ENCODE measurements at regions not wholly inside any gene's neighbourhood (a gene's known extent, or its start where the extent isn't known, plus 50 kb on each side); places are given as distances from the start of the nearest gene placed in this dataset.
"Not testable (repeated sequence)": the region's sequence is repeated elsewhere in the genome, so short reads cannot be mapped to it uniquely, and the experiment has no call there.

DNA sequence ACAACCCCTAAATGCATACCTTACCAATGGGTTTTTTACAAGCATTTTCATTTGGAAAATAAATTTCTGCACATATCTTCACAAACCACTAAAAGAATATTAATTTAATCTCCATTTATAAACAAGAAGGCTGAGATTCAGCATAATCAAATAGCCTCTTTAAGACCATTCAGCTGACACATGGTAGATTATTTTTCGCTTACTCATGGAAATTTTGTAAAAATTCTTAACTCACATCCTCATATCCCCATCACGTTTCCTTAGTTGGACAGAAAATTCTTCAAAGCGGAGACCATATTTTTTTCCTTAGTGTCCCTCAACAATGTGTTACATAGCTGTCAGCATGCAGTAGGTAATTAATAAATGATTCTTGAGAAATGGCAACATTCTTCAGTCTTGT is 439.6 kb upstream of the PTCHD4 start:
- no peaks in the 10 kb centered on the region for H3K9me3 Mint-ChIP-seq
- H3K4me1 Mint-ChIP-seq: no peaks in the 10 kb centered on the region
- TF ChIP-seq, protein P1, sequence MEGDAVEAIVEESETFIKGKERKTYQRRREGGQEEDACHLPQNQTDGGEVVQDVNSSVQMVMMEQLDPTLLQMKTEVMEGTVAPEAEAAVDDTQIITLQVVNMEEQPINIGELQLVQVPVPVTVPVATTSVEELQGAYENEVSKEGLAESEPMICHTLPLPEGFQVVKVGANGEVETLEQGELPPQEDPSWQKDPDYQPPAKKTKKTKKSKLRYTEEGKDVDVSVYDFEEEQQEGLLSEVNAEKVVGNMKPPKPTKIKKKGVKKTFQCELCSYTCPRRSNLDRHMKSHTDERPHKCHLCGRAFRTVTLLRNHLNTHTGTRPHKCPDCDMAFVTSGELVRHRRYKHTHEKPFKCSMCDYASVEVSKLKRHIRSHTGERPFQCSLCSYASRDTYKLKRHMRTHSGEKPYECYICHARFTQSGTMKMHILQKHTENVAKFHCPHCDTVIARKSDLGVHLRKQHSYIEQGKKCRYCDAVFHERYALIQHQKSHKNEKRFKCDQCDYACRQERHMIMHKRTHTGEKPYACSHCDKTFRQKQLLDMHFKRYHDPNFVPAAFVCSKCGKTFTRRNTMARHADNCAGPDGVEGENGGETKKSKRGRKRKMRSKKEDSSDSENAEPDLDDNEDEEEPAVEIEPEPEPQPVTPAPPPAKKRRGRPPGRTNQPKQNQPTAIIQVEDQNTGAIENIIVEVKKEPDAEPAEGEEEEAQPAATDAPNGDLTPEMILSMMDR (IDR thresholded peaks at IDR 0.05): no peak

GRCh38 chr6:48542191-48542590 is 431.2 kb upstream of the PTCHD4 start:
- H3K36me3 Mint-ChIP-seq (ENCODE audit: low read depth): no peaks in the 10 kb centered on the region
- H3K4me3 Mint-ChIP-seq: no peak overlapping the region
- TF ChIP-seq, protein P1 (IDR thresholded peaks at IDR 0.05): no peak
- no peaks in the 10 kb centered on the region for H3K4me1 Mint-ChIP-seq
- no peaks in the 10 kb centered on the region for H3K27me3 Mint-ChIP-seq (ENCODE audit: low read depth, poor library complexity)
- DNase-seq: no peak
- H3K9me3 Mint-ChIP-seq: peaks cover 26% of the 10 kb centered on the region
- no peak overlapping the region for H3K27ac Mint-ChIP-seq

More for the DNA sequence above, 439.6 kb upstream of the PTCHD4 start:
- DNase-seq: no peak
- no peaks in the 10 kb centered on the region for H3K27me3 Mint-ChIP-seq (ENCODE audit: low read depth, poor library complexity)
- H3K36me3 Mint-ChIP-seq (ENCODE audit: low read depth): no peaks in the 10 kb centered on the region
- H3K27ac Mint-ChIP-seq: no peak overlapping the region
- no peak overlapping the region for H3K4me3 Mint-ChIP-seq

- no peak for DNase-seq
- TF ChIP-seq, protein P1 (IDR thresholded peaks at IDR 0.05): no peak
- Mint-ChIP-seq H3K4me1 (no peaks in the 10 kb centered on the region), H3K27ac (no peak overlapping the region), H3K27me3 (ENCODE audit: low read depth, poor library complexity) (no peaks in the 10 kb centered on the region), H3K9me3 (peaks cover 26% of the 10 kb centered on the region), H3K4me3 (no peak overlapping the region), H3K36me3 (ENCODE audit: low read depth) (no peaks in the 10 kb centered on the region)
Measured at GRCh38 chr6:48541649-48542048, 430.7 kb upstream of the PTCHD4 start.

DNA sequence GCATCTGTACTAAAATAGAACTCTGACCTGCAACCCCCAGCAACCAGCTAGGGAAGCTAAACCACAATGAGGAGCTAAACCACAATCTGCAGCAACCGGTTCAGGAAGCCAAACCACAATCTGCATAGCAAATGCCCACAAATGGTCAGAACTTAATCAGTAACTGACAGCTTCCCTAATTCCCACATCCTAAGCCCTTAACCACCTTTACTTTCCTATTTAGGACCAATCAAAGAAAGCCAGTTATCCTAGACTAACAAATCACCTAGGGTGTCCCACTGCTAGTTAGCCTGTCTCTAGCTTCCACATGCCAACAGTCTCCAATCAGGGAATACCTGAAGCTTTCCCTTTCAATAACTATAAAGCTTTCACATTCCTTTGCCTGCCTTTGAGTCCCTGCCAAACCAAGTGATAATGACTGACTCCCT is 424.6 kb upstream of the PTCHD4 start:
- TF ChIP-seq, protein P1 (IDR thresholded peaks at IDR 0.05): no peak
- Mint-ChIP-seq H3K27ac (no peak overlapping the region), H3K27me3 (ENCODE audit: low read depth, poor library complexity) (no peaks in the 10 kb centered on the region), H3K9me3 (no peaks in the 10 kb centered on the region), H3K4me3 (no peak overlapping the region), H3K36me3 (ENCODE audit: low read depth) (no peaks in the 10 kb centered on the region), H3K4me1 (no peaks in the 10 kb centered on the region)
- no peak for DNase-seq

- not testable (repeated sequence) for H3K4me1 Mint-ChIP-seq; H3K36me3 Mint-ChIP-seq (ENCODE audit: low read depth); H3K4me3 Mint-ChIP-seq; H3K9me3 Mint-ChIP-seq; DNase-seq; H3K27me3 Mint-ChIP-seq (ENCODE audit: low read depth, poor library complexity); H3K27ac Mint-ChIP-seq
Measured at GRCh38 chr6:48530978-48531377, 420.0 kb upstream of the PTCHD4 start.

GRCh38 chr6:48525849-48526248 is 414.9 kb upstream of the PTCHD4 start:
- no peaks in the 10 kb centered on the region for H3K4me1 Mint-ChIP-seq
- no peak for DNase-seq
- TF ChIP-seq, protein P1 (IDR thresholded peaks at IDR 0.05): no peak
- H3K9me3 Mint-ChIP-seq: no peaks in the 10 kb centered on the region
- no peak overlapping the region for H3K4me3 Mint-ChIP-seq
- no peak overlapping the region for H3K27ac Mint-ChIP-seq
- H3K36me3 Mint-ChIP-seq (ENCODE audit: low read depth): no peaks in the 10 kb centered on the region
- H3K27me3 Mint-ChIP-seq (ENCODE audit: low read depth, poor library complexity): no peaks in the 10 kb centered on the region
